Activated CD8-positive, alpha-beta T cell treated with anti-CD3 and anti-CD28 coated beads, Interleukin-2, amount 10 ng/mL, durations not matched to agents 7 days and 5 days (primary cell): ENCODE measurements at regions not wholly inside any gene's neighbourhood (a gene's known extent, or its start where the extent isn't known, plus 50 kb on each side); places are given as distances from the start of the nearest gene placed in this dataset.
"Not testable (repeated sequence)": the region's sequence is repeated elsewhere in the genome, so short reads cannot be mapped to it uniquely, and the experiment has no call there.

Source experiments
- ATAC-seq: fragments of 150-1000 bp; cut with Tn5 transposase; one replicate; pipeline ENCODE4 v1.10.0; 2021; ENCODE audit warnings: moderate library complexity
- CTCF ChIA-PET: fragments of 350-600 bp; sonication (Branson Sonifier 250); formaldehyde crosslinking; loops from one replicate; lab custom pipeline; 2021; ENCODE audit warnings: antibody characterized with exemption; lab: Charles Lee
- POLR2A ChIA-PET: fragments of 350-600 bp; sonication (Branson Sonifier 250); formaldehyde crosslinking; loops from one replicate; lab custom pipeline; 2021; ENCODE audit warnings: antibody characterized with exemption; lab: Charles Lee
- DNase-seq: peaks from one replicate; pipeline ENCODE4 v3.0.0-alpha.2; 2020
- H3K27ac Mint-ChIP-seq: one replicate; pipeline ENCODE4 v1.8.0; 2021; ENCODE audit warnings: mild to moderate bottlenecking, mixed read lengths
- H3K27me3 Mint-ChIP-seq: one replicate; pipeline ENCODE4 v1.8.0; 2021; ENCODE audit warnings: low read depth, mixed read lengths
- H3K36me3 Mint-ChIP-seq: one replicate; pipeline ENCODE4 v1.8.0; 2021; ENCODE audit warnings: low read depth, mixed read lengths
- H3K4me1 Mint-ChIP-seq: one replicate; pipeline ENCODE4 v1.8.0; 2021; ENCODE audit warnings: low read depth, mixed read lengths
- H3K4me3 Mint-ChIP-seq: one replicate; pipeline ENCODE4 v1.8.0; 2021; ENCODE audit warnings: mild to moderate bottlenecking, mixed read lengths
- H3K9me3 Mint-ChIP-seq: one replicate; pipeline ENCODE4 v1.8.0; 2022; ENCODE audit warnings: mixed read lengths; ENCODE audit not compliant: insufficient read depth

GRCh38 chr6:149136913-149137286 lies 180.6 kb upstream of the TAB2 start:
- Mint-ChIP-seq H3K4me1 (peaks cover 45% of the 10 kb centered on the region), H3K4me3 (no peak overlapping the region), H3K36me3 (peaks cover 32% of the 10 kb centered on the region), H3K9me3 (peaks cover 12% of the 10 kb centered on the region), H3K27me3 (no peaks in the 10 kb centered on the region), H3K27ac (peak overlapping the region; percentile 9)
- no peak for DNase-seq
- POLR2A ChIA-PET, result interaction anchor here (1.2 to 4.8 kb wide), 2 partner anchors 8 to 42 kb away, joined by 3 to 28 read pairs; no protein-coding TSS in a partner anchor
- CTCF ChIA-PET, result no interaction called here
- no peak for ATAC-seq

GRCh38 chr6:149137594-149137993 lies 179.9 kb upstream of the TAB2 start:
- ChIA-PET POLR2A (interaction anchor here (1.0 to 4.8 kb wide), 2 partner anchors 9 to 43 kb away, joined by 3 to 28 read pairs; no protein-coding TSS in a partner anchor), CTCF (interaction anchor here (1.1 to 2.9 kb wide), 3 partner anchors 9 to 90 kb away, joined by 3 to 24 read pairs (median 3); no protein-coding TSS in a partner anchor)
- peaks cover 11% of the 10 kb centered on the region for H3K9me3 Mint-ChIP-seq
- peak overlapping the region; percentile 81 for H3K27ac Mint-ChIP-seq
- H3K4me1 Mint-ChIP-seq, result peaks cover 51% of the 10 kb centered on the region
- H3K36me3 Mint-ChIP-seq, result peaks cover 38% of the 10 kb centered on the region
- no peaks in the 10 kb centered on the region for H3K27me3 Mint-ChIP-seq
- DNase-seq (no peak), ATAC-seq (no peak)
- no peak overlapping the region for H3K4me3 Mint-ChIP-seq

- Mint-ChIP-seq H3K9me3 (peaks cover 11% of the 10 kb centered on the region), H3K27me3 (no peaks in the 10 kb centered on the region), H3K4me1 (peaks cover 54% of the 10 kb centered on the region), H3K36me3 (peaks cover 42% of the 10 kb centered on the region), H3K4me3 (no peak overlapping the region), H3K27ac (peak overlapping the region; percentile 81)
- ChIA-PET CTCF (interaction anchor here (1.1 to 2.9 kb wide), 3 partner anchors 10 to 90 kb away, joined by 3 to 24 read pairs (median 3); no protein-coding TSS in a partner anchor), POLR2A (interaction anchor here (1.0 to 4.8 kb wide), 2 partner anchors 9 to 44 kb away, joined by 3 to 28 read pairs; no protein-coding TSS in a partner anchor)
- ATAC-seq, result no peak
- no peak for DNase-seq
Observed at GRCh38 chr6:149138089-149138488, 179.4 kb upstream of the TAB2 start.

GRCh38 chr6:149138699-149139294 lies 178.7 kb upstream of the TAB2 start:
- no peak for ATAC-seq
- ChIA-PET CTCF (interaction anchor here (1.1 to 2.9 kb wide), 4 partner anchors 9 to 93 kb away, joined by 3 to 24 read pairs (median 4); no protein-coding TSS in a partner anchor), POLR2A (interaction anchor here (1.0 to 4.8 kb wide), 6 partner anchors 10 to 77 kb away, joined by 3 to 28 read pairs (median 6); no protein-coding TSS in a partner anchor)
- peaks cover 49% of the 10 kb centered on the region for H3K36me3 Mint-ChIP-seq
- no peak for DNase-seq
- H3K27me3 Mint-ChIP-seq, result no peaks in the 10 kb centered on the region
- H3K4me3 Mint-ChIP-seq, result no peak overlapping the region
- H3K27ac Mint-ChIP-seq, result peak overlapping the region; percentile 81
- peaks cover 13% of the 10 kb centered on the region for H3K9me3 Mint-ChIP-seq
- H3K4me1 Mint-ChIP-seq, result peaks cover 61% of the 10 kb centered on the region

GRCh38 chr6:149139782-149140136 lies 177.8 kb upstream of the TAB2 start:
- CTCF ChIA-PET, result interaction anchor here (0.9 to 2.9 kb wide), 7 partner anchors 8 to 407 kb away, joined by 3 to 24 read pairs (median 3); no protein-coding TSS in a partner anchor
- no peaks in the 10 kb centered on the region for H3K27me3 Mint-ChIP-seq
- H3K36me3 Mint-ChIP-seq, result peaks cover 58% of the 10 kb centered on the region
- POLR2A ChIA-PET, result interaction anchor here (0.6 to 4.8 kb wide), 16 partner anchors 8 to 182 kb away, joined by 3 to 28 read pairs (median 5); partner anchors contain the start of gene TAB2
- peaks cover 20% of the 10 kb centered on the region for H3K9me3 Mint-ChIP-seq
- peaks cover 61% of the 10 kb centered on the region for H3K4me1 Mint-ChIP-seq
- ATAC-seq, result no peak
- H3K4me3 Mint-ChIP-seq, result peak overlapping the region; percentile 76
- peak overlapping the region; percentile 99 for H3K27ac Mint-ChIP-seq
- no peak for DNase-seq

- DNase-seq (peak; percentile 58), ATAC-seq (peak; percentile 66)
- CTCF ChIA-PET, result interaction anchor here (0.9 to 2.9 kb wide), 7 partner anchors 9 to 407 kb away, joined by 3 to 24 read pairs (median 3); no protein-coding TSS in a partner anchor
- peaks cover 62% of the 10 kb centered on the region for H3K36me3 Mint-ChIP-seq
- peak overlapping the region; percentile 76 for H3K4me3 Mint-ChIP-seq
- POLR2A ChIA-PET, result interaction anchor here (0.6 to 4.8 kb wide), 16 partner anchors 8 to 182 kb away, joined by 3 to 28 read pairs (median 5); partner anchors contain the start of gene TAB2
- peaks cover 20% of the 10 kb centered on the region for H3K9me3 Mint-ChIP-seq
- H3K27me3 Mint-ChIP-seq, result no peaks in the 10 kb centered on the region
- peaks cover 61% of the 10 kb centered on the region for H3K4me1 Mint-ChIP-seq
- H3K27ac Mint-ChIP-seq, result peak overlapping the region; percentile 99
Observed at GRCh38 chr6:149140137-149140909, 177.2 kb upstream of the TAB2 start.

- ChIA-PET POLR2A (interaction anchor here (0.9 to 4.8 kb wide), 11 partner anchors 9 to 176 kb away, joined by 3 to 28 read pairs (median 6); partner anchors contain the start of gene TAB2), CTCF (interaction anchor here (1.1 to 1.3 kb wide), 3 partner anchors 9 to 56 kb away, joined by 3 to 5 read pairs (median 3); no protein-coding TSS in a partner anchor)
- Mint-ChIP-seq H3K27me3 (no peaks in the 10 kb centered on the region), H3K36me3 (peaks cover 66% of the 10 kb centered on the region), H3K9me3 (peaks cover 20% of the 10 kb centered on the region), H3K4me3 (peak overlapping the region; percentile 76), H3K27ac (peak overlapping the region; percentile 99), H3K4me1 (peaks cover 66% of the 10 kb centered on the region)
- DNase-seq, result no peak
- peak; percentile 85 for ATAC-seq
Observed at GRCh38 chr6:149140910-149141290, 176.6 kb upstream of the TAB2 start.

GRCh38 chr6:149142924-149143429 lies 174.5 kb upstream of the TAB2 start:
- H3K36me3 Mint-ChIP-seq, result peaks cover 76% of the 10 kb centered on the region
- DNase-seq (no peak), ATAC-seq (no peak)
- no peak overlapping the region for H3K27ac Mint-ChIP-seq
- POLR2A ChIA-PET, result interaction anchor here (1.0 kb wide), 1 partner anchor 174 kb away, joined by 3 read pairs; no protein-coding TSS in a partner anchor
- H3K27me3 Mint-ChIP-seq, result no peaks in the 10 kb centered on the region
- no peak overlapping the region for H3K4me3 Mint-ChIP-seq
- H3K4me1 Mint-ChIP-seq, result peaks cover 74% of the 10 kb centered on the region
- H3K9me3 Mint-ChIP-seq, result peaks cover 35% of the 10 kb centered on the region
- CTCF ChIA-PET, result interaction anchor here (0.7 kb wide), 1 partner anchor 14 kb away, joined by 3 read pairs; no protein-coding TSS in a partner anchor

- peaks cover 47% of the 10 kb centered on the region for H3K9me3 Mint-ChIP-seq
- peaks cover 78% of the 10 kb centered on the region for H3K4me1 Mint-ChIP-seq
- POLR2A ChIA-PET, DNase-seq, ATAC-seq, H3K27me3 Mint-ChIP-seq, H3K4me3 Mint-ChIP-seq: not testable (repeated sequence)
- peak overlapping the region; percentile 75 for H3K27ac Mint-ChIP-seq
- peaks cover 90% of the 10 kb centered on the region for H3K36me3 Mint-ChIP-seq
- CTCF ChIA-PET, result interaction anchor here (0.9 kb wide), 1 partner anchor 22 kb away, joined by 3 read pairs; no protein-coding TSS in a partner anchor
Observed at GRCh38 chr6:149145800-149146199, 171.7 kb upstream of the TAB2 start.

- no peak for ATAC-seq
- ChIA-PET CTCF (interaction anchor here (1.1 to 1.6 kb wide), 5 partner anchors 9 to 66 kb away, joined by 3 to 8 read pairs (median 4); no protein-coding TSS in a partner anchor), POLR2A (interaction anchor here (1.3 to 2.2 kb wide), 4 partner anchors 19 to 171 kb away, joined by 5 to 8 read pairs (median 7); partner anchors contain the start of gene TAB2)
- H3K9me3 Mint-ChIP-seq, result peaks cover 46% of the 10 kb centered on the region
- H3K27ac Mint-ChIP-seq, result peak overlapping the region; percentile 75
- H3K36me3 Mint-ChIP-seq, result peaks cover 93% of the 10 kb centered on the region
- peak overlapping the region; percentile 8 for H3K4me3 Mint-ChIP-seq
- peaks cover 79% of the 10 kb centered on the region for H3K4me1 Mint-ChIP-seq
- no peaks in the 10 kb centered on the region for H3K27me3 Mint-ChIP-seq
- DNase-seq, result no peak
Observed at GRCh38 chr6:149147195-149147594, 170.3 kb upstream of the TAB2 start.
